Muscle of back (tissue), 3 donors: ENCODE measurements at regions not wholly inside any gene's neighbourhood (a gene's known extent, or its start where the extent isn't known, plus 50 kb on each side); places are given as distances from the start of the nearest gene placed in this dataset.

ENCODE experiments used
- DNase-seq, 3 donors: peaks; one replicate each; pipeline versions ENCODE4 v3.0.0 to v3.0.0-alpha.2; 2013

DNA sequence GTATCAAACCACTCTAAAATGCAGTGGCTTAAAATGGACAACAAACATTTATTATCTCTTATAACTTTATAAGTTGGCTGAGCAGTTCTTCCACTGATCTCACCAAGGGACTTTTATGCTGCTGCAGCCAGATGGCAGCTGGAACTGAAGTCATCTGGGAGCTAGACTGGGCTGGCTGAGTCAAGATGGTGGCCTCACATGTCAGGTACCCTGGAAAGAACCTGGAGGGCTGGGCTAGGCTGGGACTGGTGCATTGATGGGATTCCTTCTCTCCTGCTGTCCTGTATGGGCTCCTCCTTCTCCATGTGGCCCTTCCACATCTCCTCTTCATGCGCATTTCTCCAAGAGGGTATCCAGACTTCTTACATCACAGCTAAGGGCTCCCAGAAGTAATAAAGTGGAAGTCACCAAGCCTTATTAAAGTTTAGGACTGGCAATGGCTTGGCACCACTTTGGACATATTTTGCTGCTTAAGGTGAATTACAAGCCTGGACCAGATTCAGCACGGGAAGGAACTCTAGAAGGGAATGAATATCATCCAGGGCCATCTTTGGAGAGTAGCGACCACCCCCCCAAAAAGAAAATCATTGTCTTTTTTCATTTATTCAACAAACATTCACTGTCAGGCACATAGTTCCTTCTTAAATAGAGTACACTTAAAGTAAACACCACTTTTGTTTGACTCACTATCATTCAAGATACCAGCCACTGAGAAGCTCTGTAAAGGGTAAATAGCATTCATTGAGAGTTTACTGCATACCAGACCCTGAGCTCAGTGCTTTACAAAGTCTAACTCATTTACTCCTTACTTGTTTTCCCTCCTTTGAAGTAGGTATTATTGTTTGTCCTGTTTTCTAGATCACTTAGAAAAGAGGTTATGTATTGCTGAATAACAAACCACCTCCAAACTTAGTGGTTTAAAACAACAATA, 138.0 kb downstream of the ZFP36L2 start:
- DNase-seq = no peak

- DNase-seq = no peak
Observed at GRCh38 chr2:43087413-43087812, 139.0 kb downstream of the ZFP36L2 start.

GRCh38 chr2:43086451-43087221, 139.8 kb downstream of the ZFP36L2 start:
- DNase-seq = peak; percentile 95 to 99 (median 98)

DNA sequence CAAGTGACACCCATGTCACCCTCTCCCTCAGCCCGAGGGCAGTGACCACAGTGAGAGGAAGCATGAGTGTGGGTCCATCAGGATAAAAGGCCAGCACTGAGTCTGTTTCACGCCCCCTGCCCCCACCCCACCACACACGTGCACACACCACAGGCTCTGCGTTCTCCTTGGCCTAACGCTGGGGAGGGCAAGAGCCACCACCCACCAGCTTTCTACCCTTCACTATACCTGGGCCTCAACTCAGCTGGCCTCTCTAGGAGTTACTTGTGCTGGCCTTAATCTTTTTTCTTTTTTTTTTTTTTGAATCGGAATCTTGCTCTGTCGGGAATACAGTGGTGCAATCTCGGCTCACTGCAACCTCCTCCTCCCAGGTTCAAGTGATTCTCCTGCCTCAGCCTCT, 140.5 kb downstream of the ZFP36L2 start:
- peak in 1 of 3 donors; percentile 69 for DNase-seq

DNA sequence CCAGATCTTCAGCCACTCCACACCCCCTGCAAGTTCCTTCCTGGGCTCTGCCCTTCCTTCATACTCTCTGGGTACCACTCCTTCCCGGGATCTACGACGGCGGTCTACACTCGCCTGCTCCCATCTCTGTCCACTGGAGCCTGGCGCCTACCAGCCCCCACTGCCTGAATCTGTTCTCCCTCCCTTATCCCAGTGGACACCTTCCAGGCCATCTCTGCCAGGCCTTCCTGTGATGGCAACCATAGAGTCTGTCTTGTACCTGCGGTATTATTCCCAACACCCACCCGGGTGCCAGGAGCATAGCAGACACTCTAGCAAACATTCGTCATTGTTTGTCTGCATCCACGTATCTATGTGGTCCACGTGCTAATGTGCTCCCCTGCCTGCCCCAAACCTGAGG, 140.9 kb downstream of the ZFP36L2 start:
- no peak for DNase-seq

GRCh38 chr2:43084699-43085091, 141.7 kb downstream of the ZFP36L2 start:
- DNase-seq = peak; percentile 77 to 94 (median 86)

- DNase-seq = peak in 2 of 3 donors; percentile 81 to 85
Observed at GRCh38 chr2:43083710-43084698, 142.4 kb downstream of the ZFP36L2 start.

- peak in 1 of 3 donors; percentile 84 for DNase-seq
Observed at GRCh38 chr2:43082903-43083677, 143.3 kb downstream of the ZFP36L2 start.

GRCh38 chr2:43082111-43082894, 144.1 kb downstream of the ZFP36L2 start:
- peak; percentile 80 to 91 (median 90) for DNase-seq

DNA sequence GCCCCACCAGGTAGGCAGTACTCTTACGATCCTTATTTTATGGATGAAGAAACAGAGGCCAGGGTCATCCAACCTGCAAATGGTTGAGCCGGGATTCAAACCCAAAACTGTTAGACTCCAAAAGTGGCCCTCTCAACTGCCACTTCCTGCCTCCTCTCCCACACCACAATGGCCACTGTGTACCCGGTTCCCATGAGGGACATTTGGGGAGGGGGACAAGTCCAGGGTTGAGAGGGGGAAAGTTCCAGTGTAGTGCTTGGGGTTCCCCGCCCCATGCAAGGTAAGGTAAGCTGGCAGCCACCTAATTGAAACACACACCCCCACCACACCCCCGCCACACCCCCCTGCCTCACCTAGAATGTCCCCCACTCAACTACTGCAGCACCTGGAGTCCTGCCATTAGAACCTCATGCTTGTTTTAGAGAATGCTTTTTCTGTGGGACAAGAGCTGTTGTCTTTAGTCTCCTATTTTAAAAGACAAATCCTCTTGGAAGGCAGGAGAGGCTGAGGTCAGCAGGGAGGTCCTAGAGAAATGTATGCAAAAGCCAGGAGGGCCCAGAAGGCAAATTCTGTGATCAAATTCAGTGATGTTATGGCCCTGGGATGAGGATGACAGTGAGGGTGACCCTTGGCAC, 145.2 kb downstream of the ZFP36L2 start:
- peak in 1 of 3 donors; percentile 72 for DNase-seq

GRCh38 chr2:43080571-43081021, 145.8 kb downstream of the ZFP36L2 start:
- DNase-seq = peak in 1 of 3 donors; percentile 84

DNA sequence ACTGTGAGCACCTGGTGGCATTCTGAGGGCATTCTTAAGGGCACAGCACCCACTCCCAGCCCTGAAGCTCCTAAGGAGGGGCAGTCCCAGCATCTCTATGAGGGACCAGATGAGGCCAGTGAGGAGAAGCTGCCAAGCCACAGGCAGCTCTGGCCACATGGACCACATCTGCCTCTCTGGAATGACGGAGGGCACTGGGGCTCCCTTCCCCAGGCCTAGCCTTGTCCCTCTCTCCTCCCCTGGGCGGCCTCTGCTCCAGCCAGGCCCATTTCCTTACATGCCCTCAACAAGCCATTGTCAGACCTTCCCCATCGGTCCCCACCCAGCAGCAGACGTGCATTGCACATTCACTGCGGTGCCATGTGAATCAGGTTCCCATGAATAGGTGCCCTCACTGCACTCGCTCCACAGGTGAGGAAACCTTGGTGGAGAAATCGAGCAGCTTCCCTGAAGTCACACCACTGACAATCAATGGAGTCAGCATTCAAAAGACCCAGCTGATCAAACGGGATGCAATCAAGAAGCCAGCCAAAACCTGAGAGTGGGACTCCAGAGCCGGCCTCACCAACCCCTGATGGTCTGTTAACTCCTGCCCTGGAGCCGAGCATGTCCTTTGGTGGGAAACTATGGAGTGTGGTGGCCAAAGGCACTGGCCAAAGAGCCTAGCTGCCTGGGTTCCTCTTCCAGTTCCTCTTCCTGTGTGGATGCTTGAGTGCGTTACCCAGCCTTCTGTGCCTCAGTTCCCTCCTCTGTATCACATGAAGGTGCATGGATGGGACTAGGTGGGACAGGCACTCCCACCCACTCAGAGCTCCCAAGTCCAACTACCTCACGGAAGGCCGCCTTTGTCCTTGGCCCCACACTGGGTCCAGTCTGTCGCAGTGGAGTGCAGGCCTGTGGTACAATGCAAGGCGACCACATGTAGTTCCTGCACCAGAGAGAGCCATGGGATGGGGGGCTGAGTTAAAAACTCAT, 147.3 kb downstream of the ZFP36L2 start:
- no peak for DNase-seq

GRCh38 chr2:43078301-43078700, 148.1 kb downstream of the ZFP36L2 start:
- DNase-seq = no peak

GRCh38 chr2:43077876-43078275, 148.5 kb downstream of the ZFP36L2 start:
- no peak for DNase-seq

DNA sequence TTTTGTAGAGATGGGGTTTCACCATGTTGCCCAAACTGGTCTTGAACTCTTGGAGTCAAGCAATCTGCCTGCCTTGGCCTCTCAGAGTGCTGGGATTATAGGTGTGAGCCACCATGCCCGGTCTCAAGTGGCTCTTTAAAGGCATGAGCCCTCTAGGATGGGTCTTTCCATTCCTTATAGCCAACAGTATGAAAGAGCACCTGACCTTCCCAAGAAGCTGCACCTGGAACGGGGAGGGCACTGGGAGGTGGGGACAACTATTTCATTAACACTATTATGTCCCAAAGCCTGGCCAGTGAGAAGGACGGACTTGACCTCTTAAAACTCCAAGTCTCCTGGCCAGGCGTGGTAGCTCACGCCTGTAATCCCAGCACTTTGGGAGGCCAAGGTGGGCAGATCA, 149.7 kb downstream of the ZFP36L2 start:
- DNase-seq = no peak

DNA sequence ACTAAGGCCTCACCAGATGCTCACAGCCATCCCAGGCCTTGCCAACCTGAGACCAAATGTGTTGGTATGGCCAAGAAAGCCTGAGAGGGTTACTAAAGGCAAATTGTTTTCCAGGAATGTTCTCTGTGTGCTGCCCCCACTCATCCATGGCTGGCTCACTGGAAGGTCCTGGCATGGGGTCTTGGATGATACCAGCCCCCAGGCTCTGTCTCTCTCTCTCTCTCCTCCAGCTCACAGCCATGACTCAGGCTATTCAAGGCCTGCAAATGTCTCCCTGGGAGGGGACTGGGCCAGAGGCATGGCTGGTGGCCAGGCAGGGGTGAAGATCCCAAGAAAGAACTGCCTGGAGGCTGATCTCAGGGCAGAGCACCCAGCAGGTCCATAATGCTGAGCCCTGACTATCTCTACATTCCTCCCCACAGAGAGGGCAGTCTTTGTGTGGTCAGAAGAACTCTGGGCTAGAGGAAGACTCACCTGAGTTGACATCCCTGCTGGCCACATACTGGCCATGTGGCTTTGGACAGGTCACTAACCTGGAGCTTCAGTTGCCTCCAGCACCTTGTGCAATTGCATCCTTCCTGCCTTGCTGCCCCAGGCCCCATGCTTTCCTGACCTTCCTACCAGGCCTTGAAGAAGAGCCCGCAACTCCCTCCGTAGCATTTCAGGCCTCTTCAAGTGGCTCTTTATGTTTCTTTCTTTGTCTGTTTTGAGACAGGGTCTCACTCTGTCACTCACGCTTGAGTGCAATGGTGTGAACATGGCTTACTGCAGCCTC, 150.4 kb downstream of the ZFP36L2 start:
- DNase-seq = peak in 2 of 3 donors; percentile 61 to 84

- peak; percentile 87 to 97 (median 95) for DNase-seq
Observed at GRCh38 chr2:43075054-43075593, 151.3 kb downstream of the ZFP36L2 start.
